HUES6 (cell line): ENCODE measurements at regions not wholly inside any gene's neighbourhood (a gene's known extent, or its start where the extent isn't known, plus 50 kb on each side); places are given as distances from the start of the nearest gene placed in this dataset.
"Not testable (repeated sequence)": the region's sequence is repeated elsewhere in the genome, so short reads cannot be mapped to it uniquely, and the experiment has no call there.

Experiments
- H3K27ac ChIP-seq: 2 replicates; pipeline ENCODE4 v1.7.0; 2013; ENCODE audit warnings: low read depth, mild to moderate bottlenecking, low read length, inconsistent platforms
- H3K27me3 ChIP-seq: 2 replicates; pipeline ENCODE4 v1.6.1; 2013; ENCODE audit warnings: low read length; ENCODE audit not compliant: control insufficient read depth, insufficient read depth
- H3K36me3 ChIP-seq: 2 replicates; pipeline ENCODE4 v1.6.1; 2013; ENCODE audit warnings: low read length; ENCODE audit not compliant: control insufficient read depth, insufficient read depth
- H3K4me1 ChIP-seq: 2 replicates; pipeline ENCODE4 v1.6.1; 2013; ENCODE audit warnings: low read length; ENCODE audit not compliant: control insufficient read depth, insufficient read depth
- H3K4me3 ChIP-seq: 2 replicates; pipeline ENCODE4 v1.5.1; 2013; ENCODE audit warnings: low read depth, low read length
- H3K9ac ChIP-seq: one replicate; pipeline ENCODE4 v1.6.1; 2013; ENCODE audit warnings: mild to moderate bottlenecking, low read length
- H3K9me3 ChIP-seq: 2 replicates; pipeline ENCODE4 v1.6.1; 2013; ENCODE audit warnings: low read depth, low read length; ENCODE audit not compliant: control insufficient read depth, insufficient read depth

DNA sequence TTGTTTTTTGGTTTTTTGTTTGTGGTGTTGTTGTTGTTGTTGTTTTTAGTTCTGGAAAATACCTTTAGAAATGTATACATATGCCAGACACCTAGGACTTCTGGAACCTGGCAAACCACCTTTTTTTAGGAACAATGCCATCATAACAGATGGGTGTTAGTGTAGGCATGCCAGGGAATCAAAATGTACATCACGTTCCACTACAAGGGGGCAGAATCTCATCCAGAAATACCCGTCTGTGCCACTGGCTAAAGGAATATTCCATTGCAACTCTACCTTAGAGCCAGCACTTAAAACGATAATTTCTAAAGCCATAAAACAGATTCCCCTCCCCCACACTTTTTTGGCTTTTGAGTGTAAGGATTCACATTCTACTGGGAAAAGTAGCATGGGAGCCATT lies 239.8 kb downstream of the ETV1 start:
- no peak overlapping the region for H3K4me3 ChIP-seq
- H3K36me3 ChIP-seq = no peaks in the 10 kb centered on the region
- no peak overlapping the region for H3K27ac ChIP-seq
- H3K9ac ChIP-seq = no peak overlapping the region
- no peaks in the 10 kb centered on the region for H3K9me3 ChIP-seq
- H3K27me3 ChIP-seq = no peaks in the 10 kb centered on the region
- peaks cover 10% of the 10 kb centered on the region; the same call in 1 of the 2 replicates for H3K4me1 ChIP-seq

DNA sequence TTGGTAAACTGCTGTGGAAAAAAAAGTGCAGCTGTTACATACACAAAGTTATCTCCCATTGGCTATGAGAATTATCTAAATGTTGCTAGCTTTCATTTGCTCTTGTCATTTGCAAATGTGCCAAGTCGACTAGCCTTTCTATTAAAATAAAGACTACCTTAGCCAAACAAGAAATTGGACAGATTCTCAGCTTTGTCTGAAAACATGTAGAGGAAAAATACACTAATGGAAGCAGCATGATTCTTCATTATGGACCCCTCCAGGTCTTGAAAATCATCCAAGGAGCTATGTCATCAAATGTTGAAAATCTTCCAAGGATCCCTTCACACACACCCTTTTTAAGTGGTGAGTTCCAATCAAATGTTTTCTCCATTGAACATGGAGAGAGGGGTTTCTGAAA lies 237.7 kb downstream of the ETV1 start:
- Histone ChIP-seq H3K27me3 (no peaks in the 10 kb centered on the region), H3K27ac (no peak overlapping the region), H3K36me3 (no peaks in the 10 kb centered on the region), H3K9ac (no peak overlapping the region), H3K9me3 (no peaks in the 10 kb centered on the region), H3K4me3 (no peak overlapping the region), H3K4me1 (peaks cover 10% of the 10 kb centered on the region; the same call in 1 of the 2 replicates)

DNA sequence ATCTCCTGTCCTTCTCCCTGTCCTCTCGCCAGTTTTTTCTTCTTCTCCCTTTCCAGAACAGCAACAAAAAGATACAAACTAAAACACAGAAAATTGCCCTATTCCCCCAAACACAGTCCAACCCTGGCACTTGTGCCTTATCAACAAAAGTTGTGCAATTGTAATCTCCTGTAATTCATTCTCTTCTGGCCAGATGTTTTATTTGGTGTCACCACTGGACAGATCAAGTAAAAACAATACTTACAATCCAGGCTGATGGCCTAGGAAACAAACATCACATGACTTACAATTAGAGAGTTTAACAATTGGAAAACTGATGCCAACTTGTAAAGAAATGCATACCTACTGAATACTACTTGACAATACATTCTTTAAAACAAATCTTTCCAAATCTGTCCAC lies 231.6 kb downstream of the ETV1 start:
- no peaks in the 10 kb centered on the region for H3K4me1 ChIP-seq
- H3K9me3 ChIP-seq = no peaks in the 10 kb centered on the region
- no peak overlapping the region for H3K27ac ChIP-seq
- H3K9ac ChIP-seq = no peak overlapping the region
- H3K27me3 ChIP-seq = no peaks in the 10 kb centered on the region
- H3K36me3 ChIP-seq = no peaks in the 10 kb centered on the region
- no peak overlapping the region for H3K4me3 ChIP-seq

DNA sequence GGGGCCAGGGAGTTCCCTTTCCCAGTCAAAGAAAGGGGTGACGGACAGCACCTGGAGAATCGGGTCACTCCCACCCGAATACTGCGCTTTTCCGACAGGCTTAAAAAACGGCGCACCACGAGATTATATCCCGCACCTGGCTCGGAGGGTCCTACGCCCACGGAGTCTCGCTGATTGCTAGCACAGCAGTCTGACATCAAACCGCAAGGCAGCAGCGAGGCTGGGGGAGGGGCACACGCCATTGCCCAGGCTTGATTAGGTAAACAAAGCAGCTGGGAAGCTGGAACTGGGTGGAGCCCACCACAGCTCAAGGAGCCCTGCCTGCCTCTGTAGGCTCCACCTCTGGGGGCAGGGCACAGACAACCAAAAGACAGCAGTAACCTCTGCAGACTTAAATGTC lies 223.6 kb downstream of the ETV1 start:
- not testable (repeated sequence) for H3K4me1 ChIP-seq, H3K36me3 ChIP-seq, H3K9ac ChIP-seq, H3K9me3 ChIP-seq, H3K4me3 ChIP-seq, H3K27ac ChIP-seq, H3K27me3 ChIP-seq

DNA sequence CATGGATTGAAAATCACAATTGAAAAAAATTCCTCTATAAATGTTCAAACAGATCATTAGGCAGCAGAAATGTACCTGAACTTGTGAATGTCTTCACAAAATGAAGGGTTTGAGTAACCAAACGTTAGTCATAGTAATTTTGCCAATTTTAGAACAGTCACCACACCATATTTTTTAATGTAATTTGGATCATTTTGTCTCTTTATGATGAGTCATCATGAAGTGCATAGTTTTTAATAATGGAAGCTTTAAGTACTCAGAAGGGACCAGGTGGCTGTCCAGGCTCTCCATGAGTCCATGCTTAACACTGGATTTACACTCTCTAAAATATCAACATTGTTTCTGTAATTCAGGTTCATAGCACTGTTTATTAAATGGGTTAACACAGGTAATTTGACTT lies 219.2 kb downstream of the ETV1 start:
- no peak overlapping the region for H3K4me3 ChIP-seq
- no peak overlapping the region for H3K9ac ChIP-seq
- H3K27me3 ChIP-seq = no peaks in the 10 kb centered on the region
- no peaks in the 10 kb centered on the region for H3K9me3 ChIP-seq
- peaks cover 2% of the 10 kb centered on the region; the same call in 1 of the 2 replicates for H3K4me1 ChIP-seq
- no peaks in the 10 kb centered on the region for H3K36me3 ChIP-seq
- H3K27ac ChIP-seq = no peak overlapping the region

DNA sequence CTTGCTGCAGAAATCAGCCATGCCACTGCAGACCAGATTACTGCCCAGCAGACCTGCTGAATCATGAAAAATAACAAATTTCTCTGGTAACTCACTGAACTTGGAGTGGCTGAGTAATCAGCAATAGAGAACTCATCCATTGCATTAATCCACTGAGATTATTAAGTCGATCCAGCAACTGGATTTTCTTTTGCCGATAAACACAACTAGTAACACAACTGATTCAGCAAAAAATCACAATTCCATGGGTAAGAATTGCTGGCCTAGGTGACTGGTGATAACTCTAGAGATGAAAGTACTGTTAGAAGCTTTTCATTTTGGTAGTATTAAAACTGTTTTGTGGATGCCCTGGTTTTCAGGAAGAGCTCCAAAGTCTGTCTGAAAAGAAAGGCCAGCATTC lies 214.5 kb downstream of the ETV1 start:
- H3K36me3 ChIP-seq = no peaks in the 10 kb centered on the region
- no peak overlapping the region for H3K4me3 ChIP-seq

DNA sequence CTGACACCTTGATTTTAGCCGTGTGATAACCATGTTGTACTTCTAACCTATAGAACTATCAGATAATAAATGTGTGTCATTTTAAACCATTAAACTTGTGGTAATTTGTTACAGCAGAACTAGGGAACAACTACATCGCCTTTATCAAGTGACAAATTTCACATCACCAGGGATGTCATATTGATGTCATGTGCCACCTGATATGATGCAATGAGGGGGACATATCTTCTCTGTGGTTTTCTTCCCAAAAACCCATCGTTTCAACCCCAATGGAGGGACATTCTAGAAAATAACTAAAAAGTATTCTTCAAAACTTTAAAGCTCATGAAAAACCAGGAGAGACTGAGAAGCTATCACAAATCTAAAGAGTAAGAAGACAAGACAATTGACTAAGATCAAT lies 212.2 kb downstream of the ETV1 start:
- H3K36me3 ChIP-seq = no peaks in the 10 kb centered on the region
- H3K4me1 ChIP-seq = peaks cover 11% of the 10 kb centered on the region; the same call in 1 of the 2 replicates
- no peak overlapping the region for H3K27ac ChIP-seq
- H3K9ac ChIP-seq = no peak overlapping the region
- H3K4me3 ChIP-seq = no peak overlapping the region
- no peaks in the 10 kb centered on the region for H3K9me3 ChIP-seq
- H3K27me3 ChIP-seq = no peaks in the 10 kb centered on the region

More for the DNA sequence above, 214.5 kb downstream of the ETV1 start:
- no peaks in the 10 kb centered on the region for H3K9me3 ChIP-seq
- peaks cover 2% of the 10 kb centered on the region; the same call in 1 of the 2 replicates for H3K4me1 ChIP-seq
- H3K27ac ChIP-seq = no peak overlapping the region
- no peaks in the 10 kb centered on the region for H3K27me3 ChIP-seq
- H3K9ac ChIP-seq = no peak overlapping the region

DNA sequence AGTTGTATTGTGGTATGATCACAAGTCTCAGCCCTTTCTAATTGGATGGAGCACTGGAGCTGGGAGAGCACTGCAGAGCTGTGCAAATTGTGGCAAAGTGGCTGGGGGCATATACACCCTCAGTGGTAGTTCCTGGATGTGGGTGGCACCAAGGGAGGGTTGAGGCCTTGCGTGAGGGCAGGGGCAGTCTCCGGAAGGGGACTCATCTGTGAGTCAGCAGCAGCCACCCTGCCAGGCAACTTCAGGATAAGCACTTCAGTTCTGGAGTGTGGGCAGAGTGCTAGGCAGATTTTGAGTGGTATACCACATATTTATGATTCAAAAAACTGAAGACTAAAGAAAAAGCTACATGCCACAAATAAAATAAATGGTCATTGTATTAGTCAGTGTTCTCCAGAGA lies 210.5 kb downstream of the ETV1 start:
- Histone ChIP-seq H3K27me3 (no peaks in the 10 kb centered on the region), H3K9ac (no peak overlapping the region), H3K4me1 (peaks cover 10% of the 10 kb centered on the region; the same call in 1 of the 2 replicates), H3K36me3 (no peaks in the 10 kb centered on the region), H3K27ac (no peak overlapping the region), H3K4me3 (no peak overlapping the region), H3K9me3 (no peaks in the 10 kb centered on the region)

DNA sequence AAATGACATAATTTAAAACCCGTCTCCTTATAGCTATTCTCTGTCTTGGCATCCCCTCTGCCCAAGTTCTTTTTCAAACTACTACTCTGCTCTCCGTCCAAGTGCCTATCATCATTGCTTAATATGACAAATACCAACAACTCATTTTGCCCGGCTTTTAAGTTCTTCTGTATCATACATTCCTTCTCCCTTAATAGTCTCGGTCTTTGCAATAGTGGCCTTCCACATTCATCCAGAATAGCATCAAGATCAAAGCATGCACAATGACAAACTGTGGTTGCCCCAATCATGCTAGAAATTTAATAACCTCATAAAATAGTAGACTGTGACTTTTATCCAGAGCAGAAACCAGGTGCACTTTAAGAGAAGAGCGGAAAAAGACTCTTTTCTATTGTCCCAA lies 198.9 kb downstream of the ETV1 start:
- H3K4me1 ChIP-seq = no peaks in the 10 kb centered on the region
- H3K36me3 ChIP-seq = 0 out of 2 replicates have a peak, but pooled peaks cover 3% of the 10 kb centered on the region

DNA sequence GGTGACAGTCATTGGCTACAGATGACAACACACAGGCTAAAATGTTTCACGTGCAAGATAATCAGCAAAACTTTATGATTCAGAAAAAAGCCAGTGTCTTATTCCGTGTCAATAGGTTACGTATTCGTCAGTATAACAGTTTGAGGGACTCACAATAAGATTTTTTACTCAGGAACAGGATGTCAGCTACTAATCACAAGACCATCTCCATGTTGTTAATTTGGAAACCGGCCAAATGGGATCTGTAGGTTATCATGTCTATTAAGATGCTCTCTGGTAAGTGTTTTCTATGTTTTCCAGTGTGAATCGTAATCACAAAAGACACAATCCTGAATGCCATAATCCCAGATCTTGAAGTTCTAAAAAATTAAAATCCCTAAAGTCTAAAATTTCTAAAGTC lies 197.3 kb downstream of the ETV1 start:
- Histone ChIP-seq H3K27me3 (no peaks in the 10 kb centered on the region), H3K36me3 (0 out of 2 replicates have a peak, but pooled peaks cover 3% of the 10 kb centered on the region), H3K4me1 (peaks cover 2% of the 10 kb centered on the region), H3K9me3 (no peaks in the 10 kb centered on the region), H3K27ac (no peak overlapping the region), H3K4me3 (no peak overlapping the region), H3K9ac (no peak overlapping the region)

More for the DNA sequence above, 198.9 kb downstream of the ETV1 start:
- H3K9me3 ChIP-seq = no peaks in the 10 kb centered on the region
- H3K27ac ChIP-seq = no peak overlapping the region
- no peak overlapping the region for H3K9ac ChIP-seq
- H3K27me3 ChIP-seq = no peaks in the 10 kb centered on the region
- H3K4me3 ChIP-seq = no peak overlapping the region

DNA sequence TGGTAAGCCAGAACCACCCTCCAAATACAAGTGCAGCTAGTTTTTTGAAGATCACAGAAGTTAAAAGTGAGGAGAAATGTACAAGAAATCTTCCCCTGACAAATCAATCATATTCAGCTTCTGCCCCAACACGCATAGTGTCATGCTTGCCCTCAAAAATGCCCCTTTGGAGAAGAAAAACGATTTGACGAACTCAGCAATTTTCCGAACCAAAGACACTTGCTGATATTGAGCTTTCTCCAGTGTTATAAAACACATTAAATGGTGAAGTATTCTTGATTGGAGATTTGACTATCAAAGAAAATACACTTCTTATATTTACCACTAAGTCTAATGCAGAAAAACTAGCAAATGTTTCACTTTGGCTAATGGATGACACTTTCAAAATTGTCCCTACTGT lies 195.5 kb downstream of the ETV1 start:
- Histone ChIP-seq H3K36me3 (0 out of 2 replicates have a peak, but pooled peaks cover 3% of the 10 kb centered on the region), H3K27me3 (no peaks in the 10 kb centered on the region), H3K4me3 (no peak overlapping the region), H3K4me1 (peaks cover 11% of the 10 kb centered on the region), H3K27ac (no peak overlapping the region), H3K9me3 (no peaks in the 10 kb centered on the region), H3K9ac (no peak overlapping the region)

DNA sequence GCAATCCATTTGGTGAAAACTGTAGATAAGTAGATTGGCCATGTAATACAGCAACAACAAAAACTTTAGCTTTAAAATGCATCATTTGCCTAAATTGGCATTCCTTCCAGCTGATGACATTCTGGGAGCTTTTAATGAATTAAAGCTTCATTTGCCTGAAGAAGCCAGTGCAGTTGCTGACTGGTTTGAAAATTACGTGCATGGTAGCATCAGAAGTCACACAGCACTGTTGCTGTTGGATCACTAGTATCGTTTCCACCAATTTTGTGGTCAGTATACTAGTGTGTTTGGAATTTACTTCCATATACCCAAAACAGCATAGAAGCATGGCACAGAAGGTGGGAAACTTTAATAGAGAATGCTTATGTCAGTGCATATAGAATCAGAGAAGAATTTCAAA lies 194.9 kb downstream of the ETV1 start:
- 0 out of 2 replicates have a peak, but pooled peaks cover 3% of the 10 kb centered on the region for H3K36me3 ChIP-seq
- no peak overlapping the region for H3K9ac ChIP-seq
- no peaks in the 10 kb centered on the region for H3K9me3 ChIP-seq

More for the DNA sequence above, 194.9 kb downstream of the ETV1 start:
- peaks cover 11% of the 10 kb centered on the region for H3K4me1 ChIP-seq
- H3K27ac ChIP-seq = no peak overlapping the region
- no peaks in the 10 kb centered on the region for H3K27me3 ChIP-seq
- H3K4me3 ChIP-seq = no peak overlapping the region
